Fibroblast of lung (primary cell): ENCODE measurements at regions not wholly inside any gene's neighbourhood (a gene's known extent, or its start where the extent isn't known, plus 50 kb on each side); places are given as distances from the start of the nearest gene placed in this dataset.

Source experiments
- CTCF ChIP-seq, 2 donors: IDR thresholded peaks in 1 of 2; conservative IDR thresholded peaks in 1 of 2; 1 replicate in 1 of 2; 2 replicates in 1 of 2; pipeline ENCODE4 v1.5.1; 2011 to 2012; ENCODE audit warnings: low read length in 2 of 2, control low read depth in 1 of 2, inconsistent platforms in 1 of 2, low read depth in 1 of 2, mild to moderate bottlenecking in 1 of 2
- EZH2 ChIP-seq: IDR thresholded peaks from 2 replicates; pipeline ENCODE4 v1.5.1; 2012; ENCODE audit warnings: low read length, control low read depth, mild to moderate bottlenecking; ENCODE audit errors: missing control alignments

GRCh38 chr6:121971931-121972335 is 427.5 kb upstream of the HSF2 start:
- TF ChIP-seq CTCF (conservative IDR thresholded peaks at IDR 0.05 in 1 of 2, IDR thresholded peaks at IDR 0.05 in 1 of 2; ENCODE audit: low read depth in 1 of 2, low read length in 2 of 2) = no peak
- TF ChIP-seq EZH2 = no peak
